GM19025 (cell line): ENCODE measurements at regions not wholly inside any gene's neighbourhood (a gene's known extent, or its start where the extent isn't known, plus 50 kb on each side); places are given as distances from the start of the nearest gene placed in this dataset.
"Not testable (repeated sequence)": the region's sequence is repeated elsewhere in the genome, so short reads cannot be mapped to it uniquely, and the experiment has no call there.

Experiments used
- ATAC-seq: cut with Tn5 transposase; IDR thresholded peaks from one replicate; pipeline ENCODE4 v1.9.1; 2021; ENCODE audit warnings: mild to moderate bottlenecking, low read depth, moderate library complexity; ENCODE audit not compliant: unreplicated experiment

- ATAC-seq = no peak
These were observed 285.7 kb downstream of the FGFR2 start for GRCh38 chr10:121312587-121312986.

DNA sequence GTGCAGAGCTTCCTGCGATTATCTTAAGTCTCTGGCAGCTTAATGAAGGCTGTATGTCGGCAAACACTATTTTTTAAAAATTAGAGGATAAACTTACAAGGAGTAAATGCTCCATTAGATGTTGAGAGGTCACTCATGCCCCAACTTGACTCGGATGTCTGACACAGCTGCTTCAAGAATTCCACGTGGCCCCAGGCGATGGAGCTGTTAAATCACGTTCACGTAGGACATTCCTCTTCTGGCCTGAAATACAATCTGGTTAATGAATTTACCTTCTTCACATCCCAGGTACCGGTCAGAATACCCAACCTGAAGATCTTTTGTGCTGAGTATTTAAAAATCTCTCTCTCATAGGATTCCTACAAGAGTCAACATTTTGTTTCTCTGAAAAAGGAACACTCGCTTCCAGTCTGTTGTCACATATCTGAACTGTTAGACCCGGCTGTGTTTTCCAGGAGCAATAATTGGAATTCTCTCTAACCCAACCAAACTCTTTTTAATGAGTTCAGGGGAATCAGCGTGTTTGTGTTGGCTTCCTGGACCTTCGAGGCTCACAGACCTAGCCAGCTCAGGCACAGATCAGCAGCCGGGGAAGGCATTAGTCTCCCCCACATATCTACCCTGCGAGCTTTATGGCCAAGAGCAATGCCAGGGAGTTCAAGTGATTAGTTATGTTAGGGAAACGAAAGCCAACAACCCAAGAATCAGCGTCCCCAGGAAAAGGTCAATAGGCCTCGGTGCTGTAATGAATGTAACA, 284.9 kb downstream of the FGFR2 start:
- no peak for ATAC-seq

- ATAC-seq = no peak
These were observed 281.8 kb downstream of the FGFR2 start for GRCh38 chr10:121316432-121316831.

GRCh38 chr10:121317374-121317773, 280.9 kb downstream of the FGFR2 start:
- ATAC-seq = no peak

DNA sequence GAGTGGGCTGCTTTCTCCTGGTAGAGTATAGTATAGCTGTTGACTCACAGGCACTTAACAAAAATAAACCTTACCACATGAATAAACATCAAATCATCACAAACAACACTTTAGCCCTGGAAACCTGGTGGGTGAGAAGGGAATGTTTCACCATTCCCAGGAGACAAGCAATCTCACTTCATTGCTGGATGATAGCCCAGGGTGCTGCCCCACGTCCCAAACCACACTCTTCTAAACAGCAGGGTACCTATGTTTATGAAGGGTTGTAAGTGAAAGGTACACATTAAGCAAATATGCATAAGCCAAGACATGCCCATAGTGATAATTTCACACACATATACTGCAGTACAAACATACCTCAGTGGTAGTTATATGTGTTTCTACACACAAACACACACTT, 276.2 kb downstream of the FGFR2 start:
- no peak for ATAC-seq

DNA sequence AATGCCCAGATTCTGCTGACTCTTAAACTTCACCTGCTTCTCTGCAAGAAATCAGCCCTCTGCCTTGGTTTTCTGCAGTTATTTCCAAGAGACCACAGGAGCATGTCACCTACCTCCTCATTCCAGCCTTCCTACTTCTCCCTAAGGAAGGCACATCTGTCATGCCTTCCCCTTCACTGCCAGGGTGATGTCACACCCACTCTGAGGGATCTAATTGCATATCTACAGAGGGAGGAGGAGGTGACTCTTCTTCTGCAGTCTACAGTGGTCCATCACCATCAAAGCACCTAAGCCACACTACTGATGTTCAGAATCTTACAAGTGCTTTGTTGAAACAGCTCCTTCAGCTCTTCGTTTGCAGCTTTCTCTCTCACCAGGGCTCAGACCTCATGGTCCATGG, 275.5 kb downstream of the FGFR2 start:
- no peak for ATAC-seq

- ATAC-seq = no peak
These were observed 274.8 kb downstream of the FGFR2 start for GRCh38 chr10:121323443-121323842.

GRCh38 chr10:121324678-121325213, 273.5 kb downstream of the FGFR2 start:
- no peak for ATAC-seq

DNA sequence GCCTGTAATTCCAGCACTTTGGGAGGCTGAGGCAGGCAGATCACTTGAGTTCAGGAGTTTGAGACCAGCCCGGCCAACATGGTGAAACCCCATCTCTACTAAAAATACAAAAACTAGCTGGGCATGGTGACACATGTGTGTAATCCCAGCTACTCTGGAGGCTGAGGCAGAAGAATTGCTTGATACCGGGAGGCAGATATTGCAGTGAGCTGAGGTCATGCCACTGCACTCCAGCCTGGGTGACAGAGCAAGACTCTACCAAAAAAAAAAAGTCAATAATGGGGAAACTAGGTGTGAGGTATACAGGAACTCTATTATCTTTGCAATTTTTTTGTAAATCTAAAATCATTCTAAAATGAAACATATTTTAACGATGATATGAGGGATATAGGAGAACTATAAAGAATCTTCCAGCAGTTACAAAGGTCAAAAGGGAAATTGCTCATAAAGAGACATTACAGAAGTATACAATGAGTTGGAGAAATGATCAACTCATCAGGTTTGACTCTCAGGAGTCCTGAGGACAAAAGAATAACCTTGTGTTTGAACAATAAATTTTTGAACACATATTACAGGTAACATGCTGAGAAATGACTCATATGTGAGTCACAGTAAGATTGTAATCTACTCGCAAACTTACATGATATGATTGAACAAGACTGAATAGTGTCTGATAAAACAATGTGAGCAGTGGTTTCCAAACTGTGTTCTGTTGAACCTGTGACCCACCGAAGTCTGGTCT, 272.6 kb downstream of the FGFR2 start:
- ATAC-seq = no peak

GRCh38 chr10:121326905-121327304, 271.3 kb downstream of the FGFR2 start:
- no peak for ATAC-seq

- no peak for ATAC-seq
These were observed 270.5 kb downstream of the FGFR2 start for GRCh38 chr10:121327727-121328126.

DNA sequence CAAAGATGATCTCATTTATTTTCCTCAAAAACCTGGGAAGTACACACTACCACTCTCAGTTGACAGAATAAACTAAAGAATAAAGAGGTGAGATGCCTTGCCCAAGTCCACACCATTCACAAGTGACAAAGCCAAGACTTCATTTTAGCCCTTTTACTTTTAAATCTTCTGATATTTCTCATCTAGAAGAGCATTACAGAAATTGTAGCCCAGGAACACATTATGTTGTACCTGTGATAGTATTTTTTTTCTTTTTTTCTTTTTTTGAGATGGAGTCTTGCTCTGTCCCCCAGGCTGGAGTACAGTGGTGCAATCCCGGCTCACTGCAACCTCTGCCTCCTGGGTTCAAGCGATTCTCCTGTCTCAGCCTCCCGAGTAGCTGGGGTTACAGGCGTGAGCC, 268.6 kb downstream of the FGFR2 start:
- not testable (repeated sequence) for ATAC-seq

GRCh38 chr10:121330563-121330962, 267.7 kb downstream of the FGFR2 start:
- ATAC-seq = no peak

GRCh38 chr10:121332353-121332752, 265.9 kb downstream of the FGFR2 start:
- ATAC-seq = no peak

DNA sequence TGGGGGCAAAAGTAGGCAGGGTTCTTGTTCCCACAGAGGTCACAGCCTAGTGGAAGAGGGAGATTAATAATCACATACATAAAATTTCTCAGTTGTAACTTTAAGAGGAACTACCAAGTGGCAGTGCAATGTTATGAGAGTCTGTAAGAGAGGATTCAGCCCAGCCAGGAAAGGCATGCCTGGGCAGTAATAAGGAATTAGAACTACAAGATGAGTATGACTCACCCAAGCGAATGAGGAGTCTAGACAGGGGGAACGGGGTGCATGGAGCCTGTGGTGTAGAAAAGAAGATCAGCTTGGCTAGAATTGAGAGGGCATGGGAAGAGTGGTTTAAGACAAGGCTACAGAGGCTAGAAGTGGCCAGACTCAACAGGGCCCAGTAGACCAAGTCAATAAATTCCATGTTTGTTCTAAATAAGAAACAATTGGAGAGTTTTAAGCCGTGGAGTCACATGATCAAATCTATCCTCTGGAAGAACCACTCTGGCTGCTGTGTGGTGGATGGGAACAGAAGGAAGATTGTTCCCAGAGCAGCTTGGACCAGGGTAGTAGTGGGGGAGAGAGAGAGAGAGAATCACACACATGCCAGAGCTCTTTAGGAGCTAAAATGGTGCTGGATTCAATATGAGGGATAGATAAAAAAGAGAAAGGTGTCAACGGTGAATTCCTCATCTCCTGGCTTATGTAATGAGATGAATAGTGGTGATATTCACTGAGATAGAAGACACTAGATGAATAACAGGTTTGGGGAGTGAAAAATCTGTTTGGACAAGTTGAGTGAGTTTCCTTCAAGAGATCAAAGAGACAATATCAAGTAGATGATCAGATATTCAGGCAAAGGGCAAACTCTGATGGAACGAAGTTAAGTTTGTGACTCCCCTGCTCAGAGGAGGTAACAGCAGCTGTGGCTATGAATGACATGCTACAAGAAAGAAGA, 265.1 kb downstream of the FGFR2 start:
- ATAC-seq = no peak

DNA sequence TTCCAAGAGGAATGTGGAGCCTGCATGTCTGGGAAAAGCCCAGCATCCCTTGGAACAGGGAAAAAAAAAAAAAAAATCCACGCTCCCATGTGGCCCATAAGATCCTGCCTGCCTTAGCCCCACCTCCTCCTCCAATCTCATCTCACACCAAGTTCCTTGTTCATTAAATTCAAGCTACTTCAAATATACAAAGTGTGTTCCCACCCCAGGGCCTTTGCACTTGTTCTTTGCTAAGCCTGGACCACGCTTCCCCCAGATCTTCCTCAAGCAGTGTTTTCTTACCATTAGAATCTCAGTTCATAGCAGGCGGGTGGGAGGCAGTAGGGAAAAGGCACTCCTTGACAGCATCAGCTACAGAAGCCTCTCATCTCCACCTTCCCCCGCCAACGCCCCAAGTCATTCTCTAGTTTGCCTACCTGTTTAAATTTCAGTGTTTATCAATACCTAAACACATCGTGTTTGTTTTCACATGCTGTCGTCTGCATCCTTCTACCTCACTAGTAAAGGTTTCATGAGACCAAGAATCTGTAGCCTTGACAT, 262.8 kb downstream of the FGFR2 start:
- ATAC-seq = no peak

- ATAC-seq = no peak
These were observed 260.8 kb downstream of the FGFR2 start for GRCh38 chr10:121337427-121337826.

GRCh38 chr10:121338206-121338980, 259.9 kb downstream of the FGFR2 start:
- no peak for ATAC-seq

GRCh38 chr10:121339114-121339513, 259.1 kb downstream of the FGFR2 start:
- ATAC-seq = no peak
